Stimulated activated CD8-positive, alpha-beta memory T cell treated with anti-CD3 and anti-CD28 coated beads, Interleukin-4, amount 100 ng/mL, for 4 hours (primary cell): ENCODE measurements at regions not wholly inside any gene's neighbourhood (a gene's known extent, or its start where the extent isn't known, plus 50 kb on each side); places are given as distances from the start of the nearest gene placed in this dataset.
"Not testable (repeated sequence)": the region's sequence is repeated elsewhere in the genome, so short reads cannot be mapped to it uniquely, and the experiment has no call there.

Source experiments
- DNase-seq, 2 donors: peaks; one replicate each; pipeline ENCODE4 v3.0.0-alpha.2; 2020; ENCODE audit warnings: low read depth in 2 of 2, low spot score in 1 of 2

DNA sequence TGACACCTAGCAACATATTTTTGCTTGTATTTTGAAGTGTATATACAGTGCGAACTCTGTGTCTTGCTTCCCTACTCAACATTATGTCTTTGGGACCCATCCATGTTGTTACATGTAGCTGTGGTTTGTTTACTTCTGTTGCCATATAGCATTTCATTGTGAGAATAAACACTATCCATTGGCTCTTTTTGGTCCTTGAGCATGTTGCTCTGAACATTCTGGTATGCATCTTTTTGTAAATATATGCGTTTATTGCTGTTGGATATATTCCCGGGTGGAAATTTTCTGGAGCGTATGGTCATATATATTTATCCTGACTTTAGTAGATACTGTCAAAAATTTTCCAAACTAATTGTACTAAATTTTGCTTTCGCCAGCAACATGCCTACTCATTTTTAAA, 222.5 kb upstream of the SPTLC3 start:
- DNase-seq = no peak

DNA sequence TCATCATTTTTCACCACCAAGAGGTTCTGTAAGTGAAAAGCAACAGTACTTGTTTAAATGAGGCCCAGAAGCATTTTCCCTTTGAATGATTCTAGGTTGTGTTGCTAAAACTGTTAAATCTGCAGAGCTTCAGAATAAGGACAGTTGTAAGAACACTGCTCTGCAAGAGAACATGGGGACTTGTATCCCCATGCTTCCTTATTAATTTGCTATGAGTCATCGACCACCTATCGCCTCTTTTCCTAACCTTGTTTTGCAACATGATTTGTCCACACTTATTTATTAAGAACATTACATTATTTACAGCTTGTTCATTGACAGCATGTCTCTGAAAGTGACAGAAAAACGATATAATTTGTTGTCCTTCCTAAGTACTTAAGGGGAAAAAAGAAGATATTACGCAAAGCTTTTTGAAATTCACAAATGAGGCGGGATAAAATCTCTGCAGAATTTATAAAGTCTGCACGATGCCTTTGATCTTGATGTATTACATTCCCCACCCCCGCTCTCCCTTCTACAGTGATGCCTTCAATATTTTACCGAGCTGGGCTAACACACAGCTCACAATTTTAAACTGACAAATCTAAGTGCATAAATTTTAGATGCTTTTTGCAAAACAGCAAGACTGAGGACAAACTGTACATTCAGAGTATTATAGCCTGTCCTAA, 220.0 kb upstream of the SPTLC3 start:
- DNase-seq = no peak

DNA sequence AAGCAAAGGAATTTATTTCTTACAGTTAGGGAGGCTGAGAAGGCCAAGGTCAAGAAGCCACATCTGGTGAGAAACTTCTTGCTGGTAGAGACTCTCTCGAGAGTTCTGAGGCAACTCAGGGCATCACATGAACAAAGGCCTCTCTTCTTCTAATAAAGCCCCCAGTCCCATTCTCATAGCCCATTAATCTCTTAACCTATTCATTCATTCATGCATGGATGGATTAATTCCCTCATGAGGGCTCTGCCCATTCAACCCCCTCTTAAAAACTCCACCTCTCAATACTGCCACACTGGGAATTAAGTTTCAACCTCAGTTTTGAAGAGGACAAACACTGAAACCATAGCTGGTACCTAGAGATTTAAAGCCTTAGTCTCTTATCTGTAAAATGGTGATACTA, 217.9 kb upstream of the SPTLC3 start:
- no peak for DNase-seq

DNA sequence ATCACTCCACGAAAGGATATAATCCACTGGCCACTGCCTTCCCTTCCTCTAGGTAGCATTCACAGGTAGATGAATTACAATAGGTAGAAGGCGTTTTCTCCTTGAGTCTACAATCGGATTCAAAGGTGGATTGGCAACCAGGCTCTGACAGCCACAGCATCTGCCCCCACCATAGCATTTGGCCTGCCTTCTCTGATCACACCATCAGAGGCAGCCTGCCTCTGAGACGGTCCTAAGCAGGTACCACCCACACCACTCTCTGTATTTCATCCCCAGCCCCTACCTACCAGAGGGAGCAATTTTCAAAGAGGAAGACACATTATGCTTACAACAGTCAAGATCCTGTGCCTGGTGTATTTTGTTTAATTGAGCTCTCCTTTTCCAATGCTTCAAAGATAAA, 210.5 kb upstream of the SPTLC3 start:
- DNase-seq = no peak

DNA sequence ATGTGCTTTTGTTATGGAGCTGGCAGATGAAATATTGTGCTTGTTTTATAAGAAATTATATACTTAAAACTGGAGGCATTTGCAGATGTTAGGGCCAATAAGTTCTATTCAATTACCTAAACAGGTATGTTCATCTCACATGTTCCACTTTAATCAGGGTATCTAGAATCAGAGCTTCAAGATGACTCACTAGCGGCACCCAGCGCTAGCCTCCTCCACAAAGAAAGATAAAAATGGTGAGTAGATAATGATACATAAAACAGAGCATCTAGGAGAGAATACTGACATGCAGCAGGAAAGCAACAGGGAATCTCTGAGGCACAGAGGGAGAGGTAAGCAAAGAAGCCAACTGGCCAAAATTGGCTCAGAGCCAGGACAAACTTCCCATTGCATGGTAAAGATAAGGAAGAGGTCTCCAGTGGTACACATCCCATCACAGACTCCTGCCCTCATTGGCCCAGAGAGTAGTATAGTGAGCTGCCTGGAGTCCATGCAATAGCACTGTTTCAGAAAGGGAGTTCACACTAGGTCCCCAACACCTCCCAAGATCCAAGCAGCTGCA, 200.7 kb upstream of the SPTLC3 start:
- no peak for DNase-seq

- no peak for DNase-seq
These were observed 193.5 kb upstream of the SPTLC3 start for GRCh38 chr20:12815231-12815768.

DNA sequence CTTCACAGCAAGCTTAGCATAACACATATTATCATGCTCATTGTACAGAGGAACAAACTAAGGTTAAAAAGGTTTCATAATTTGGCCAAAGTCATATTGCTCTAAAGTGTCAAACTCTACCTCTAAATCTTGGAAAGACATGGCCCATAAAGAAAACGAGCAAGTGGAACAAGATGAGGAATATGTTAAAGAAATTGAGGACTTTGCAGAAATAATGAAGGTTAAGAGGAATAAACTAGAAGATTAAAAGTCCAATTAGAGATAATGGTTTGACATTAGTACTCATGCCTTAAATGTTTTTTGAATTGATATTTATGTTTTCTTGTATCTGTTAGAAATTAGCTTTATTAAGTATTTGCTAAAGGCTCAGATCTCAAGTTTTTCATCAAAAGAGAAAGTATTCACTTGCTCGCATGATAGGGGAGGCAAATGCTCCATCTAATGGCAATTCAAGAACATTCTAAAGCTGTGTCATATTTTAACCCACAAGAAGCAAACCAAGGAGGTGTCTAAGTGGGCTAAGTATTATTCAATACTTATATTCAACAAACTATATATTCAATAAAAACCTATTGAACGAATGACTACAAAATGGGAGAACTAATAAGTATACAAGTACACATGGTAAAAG, 192.9 kb upstream of the SPTLC3 start:
- no peak for DNase-seq

DNA sequence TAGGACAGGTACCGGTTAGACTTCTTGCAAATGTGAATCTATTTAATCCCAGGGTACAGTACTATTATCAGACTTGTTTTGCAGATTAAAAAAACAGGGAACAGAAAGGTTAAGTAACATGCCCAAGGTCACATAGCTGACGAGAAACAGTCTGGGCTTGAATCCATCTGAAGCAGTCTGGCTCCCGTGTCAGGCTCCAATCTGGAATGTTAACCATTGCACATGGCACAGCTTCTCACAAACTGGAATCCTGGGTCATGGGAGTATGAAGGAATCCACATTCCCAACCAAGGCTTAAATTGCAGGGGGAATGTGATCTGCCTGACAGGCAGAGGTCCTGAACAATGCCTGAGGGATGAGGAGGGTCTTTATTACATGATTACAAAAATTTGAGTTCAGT, 187.5 kb upstream of the SPTLC3 start:
- DNase-seq = no peak

DNA sequence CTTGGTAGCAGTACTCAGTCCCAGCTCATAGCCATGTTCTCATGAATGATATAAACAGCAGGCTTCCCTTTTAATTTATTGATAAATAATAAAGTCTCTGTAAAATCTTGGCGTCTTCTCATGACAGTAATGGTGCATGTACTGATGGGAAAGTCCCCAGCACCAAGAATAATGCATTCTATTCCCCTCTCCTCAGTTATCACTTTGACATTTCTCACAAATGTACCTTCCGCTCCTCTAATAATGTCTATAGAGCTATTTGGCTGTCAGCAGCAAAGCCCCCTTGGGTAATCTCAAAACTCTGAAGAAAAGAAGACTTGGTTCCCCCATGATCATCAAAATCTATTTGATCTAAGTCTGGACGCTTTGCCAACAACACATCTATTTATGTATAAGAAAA, 185.0 kb upstream of the SPTLC3 start:
- no peak for DNase-seq

DNA sequence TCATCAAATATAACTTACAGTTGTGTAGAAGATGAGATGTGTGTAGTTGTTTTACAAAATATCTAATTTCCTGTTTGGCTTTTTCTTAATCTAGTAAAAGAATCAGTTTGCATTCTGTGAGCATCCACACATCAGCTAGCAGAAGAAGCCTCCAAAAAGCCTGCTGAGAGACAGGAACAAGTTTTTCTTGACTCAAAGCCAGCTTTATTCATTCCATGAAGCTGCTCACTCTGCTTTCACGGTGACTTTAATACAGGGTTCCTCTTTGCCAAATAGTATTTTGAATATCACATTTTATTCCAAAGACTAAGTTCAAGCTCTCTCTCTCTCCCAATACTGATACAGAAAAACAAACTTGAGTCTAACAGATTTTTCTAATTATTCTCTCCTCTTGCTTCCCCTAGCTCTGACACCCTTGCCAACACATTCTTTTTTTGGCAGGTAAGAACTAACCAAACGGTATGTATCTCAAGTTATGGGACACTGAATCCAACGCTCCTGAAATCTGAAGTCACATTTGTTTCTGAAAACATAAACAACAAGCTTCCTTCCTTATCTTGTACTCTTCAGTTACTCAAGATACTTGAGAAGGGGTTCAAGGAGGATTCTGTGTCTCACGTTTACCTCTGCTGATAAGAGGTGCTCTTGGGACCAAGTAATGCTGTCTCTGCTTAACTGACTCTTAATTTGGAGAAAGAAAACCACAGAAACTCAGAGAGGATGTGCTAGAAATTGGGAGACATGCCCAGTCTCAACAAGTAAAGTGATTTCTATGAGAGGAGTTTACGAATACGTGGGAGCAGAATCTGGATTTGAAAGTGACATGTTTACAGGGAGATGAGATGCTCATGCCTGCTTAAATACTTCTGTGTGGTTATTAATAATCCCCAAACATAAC, 184.2 kb upstream of the SPTLC3 start:
- no peak for DNase-seq

- DNase-seq = no peak
These were observed 183.6 kb upstream of the SPTLC3 start for GRCh38 chr20:12825226-12825595.

DNA sequence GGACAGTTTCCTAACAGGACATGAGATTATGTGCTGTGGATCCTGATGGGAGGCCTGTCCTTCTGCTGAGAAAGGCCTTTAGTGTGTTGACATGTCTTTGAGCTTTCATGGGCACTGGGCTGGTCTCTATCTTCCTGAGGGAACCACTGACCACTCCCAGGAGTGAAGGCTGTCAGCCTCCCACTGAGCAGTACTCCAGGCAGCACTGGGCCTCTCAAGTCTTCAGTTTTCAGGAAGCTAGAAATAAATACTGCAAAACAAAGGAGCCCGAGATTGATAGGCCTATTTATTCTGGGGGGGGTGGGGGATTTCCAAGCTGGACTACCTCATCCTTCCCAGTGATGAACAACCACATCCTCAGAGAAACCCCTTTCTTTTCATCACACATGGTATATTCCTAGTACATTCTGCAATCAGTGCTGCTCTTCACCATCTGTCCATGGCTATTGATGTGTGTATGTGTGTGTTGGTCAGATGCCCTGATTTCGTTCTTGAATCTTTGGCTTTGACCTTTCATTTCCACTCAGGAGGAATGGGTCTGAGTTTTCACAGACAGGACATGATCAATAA, 180.9 kb upstream of the SPTLC3 start:
- DNase-seq = no peak

DNA sequence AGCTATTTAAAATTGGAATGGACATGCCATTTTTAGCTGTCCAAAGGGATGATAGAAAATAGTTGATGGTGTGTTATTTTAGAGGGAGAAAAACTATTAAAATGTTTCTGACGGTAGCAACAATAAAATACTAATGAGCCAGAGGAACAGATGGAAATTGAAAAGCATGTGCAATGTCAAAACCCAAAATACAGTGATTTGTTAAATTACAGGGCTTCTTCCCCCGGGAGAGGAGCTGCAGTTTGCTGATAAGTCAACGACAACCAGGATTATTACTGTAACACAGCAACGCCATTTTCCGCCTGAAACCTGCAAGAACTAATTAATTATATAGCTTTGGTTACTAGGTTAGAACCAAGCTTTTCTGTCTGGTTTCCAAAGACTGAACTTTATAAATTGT, 179.6 kb upstream of the SPTLC3 start:
- DNase-seq = no peak

GRCh38 chr20:12833861-12834260, 174.9 kb upstream of the SPTLC3 start:
- no peak for DNase-seq

DNA sequence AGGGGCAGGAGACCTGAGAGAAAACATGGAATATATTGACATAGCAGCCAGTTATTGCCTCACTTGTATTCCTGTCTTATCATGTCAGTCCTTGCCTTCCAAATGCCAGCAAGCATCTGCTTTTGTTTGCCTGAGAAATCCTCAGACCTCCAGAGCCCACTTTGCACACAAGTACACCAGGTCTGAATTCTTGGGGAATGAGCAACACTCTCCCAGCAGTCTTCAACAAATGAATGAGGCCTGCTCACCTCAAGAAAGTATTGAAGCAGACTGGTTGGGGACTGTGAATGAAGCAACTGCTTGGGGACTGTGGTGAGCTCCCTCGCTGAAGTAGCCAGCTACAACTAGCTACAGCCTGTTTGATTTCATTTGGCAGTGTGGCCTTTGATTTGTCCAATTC, 172.8 kb upstream of the SPTLC3 start:
- DNase-seq = no peak

DNA sequence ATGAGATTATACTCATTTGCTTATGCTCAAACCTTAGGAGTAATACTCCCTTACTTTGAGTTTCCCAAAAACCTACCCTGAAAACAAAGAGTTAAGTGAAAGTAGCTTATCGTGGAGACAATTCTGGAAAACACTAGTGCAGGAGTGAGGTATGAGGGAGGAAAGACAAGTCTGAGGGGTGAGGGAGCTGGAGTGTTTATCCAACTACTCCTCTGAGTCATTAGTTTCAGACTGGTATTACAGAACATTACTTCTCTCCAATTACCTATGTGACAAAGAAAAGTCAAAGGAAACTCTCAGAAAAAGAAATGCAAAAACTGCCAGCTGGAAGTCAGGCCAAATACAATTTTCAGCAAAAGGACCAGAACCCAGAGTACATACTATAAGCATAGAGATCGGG, 171.1 kb upstream of the SPTLC3 start:
- no peak for DNase-seq

- no peak for DNase-seq
These were observed 170.4 kb upstream of the SPTLC3 start for GRCh38 chr20:12838261-12838866.

DNA sequence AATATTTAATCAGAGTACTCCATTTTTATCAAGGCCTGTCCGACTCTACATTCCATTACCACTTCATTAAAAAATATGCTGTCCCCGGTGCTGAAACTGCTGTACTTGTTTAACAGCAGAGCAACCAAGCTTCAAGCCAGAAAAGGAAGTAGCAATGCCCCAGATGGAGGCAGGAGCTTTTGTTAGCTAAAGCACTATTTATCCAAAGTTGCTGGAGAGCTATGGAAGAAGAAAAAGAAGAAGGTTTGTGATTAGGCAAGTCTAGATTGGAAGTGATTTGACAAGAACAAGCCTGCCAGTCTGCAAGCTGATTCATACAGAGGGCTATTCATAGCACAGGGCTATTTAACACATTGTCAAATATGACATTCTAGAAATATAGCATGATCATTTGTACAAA, 160.9 kb upstream of the SPTLC3 start:
- DNase-seq = no peak

- DNase-seq = no peak
These were observed 159.4 kb upstream of the SPTLC3 start for GRCh38 chr20:12849225-12849910.

GRCh38 chr20:12857643-12858042, 151.1 kb upstream of the SPTLC3 start:
- DNase-seq = not testable (repeated sequence)
